ENCODE measurements at regions not wholly inside any gene's neighbourhood (a gene's known extent, or its start where the extent isn't known, plus 50 kb on each side); places are given as distances from the start of the nearest gene placed in this dataset.

DNA sequence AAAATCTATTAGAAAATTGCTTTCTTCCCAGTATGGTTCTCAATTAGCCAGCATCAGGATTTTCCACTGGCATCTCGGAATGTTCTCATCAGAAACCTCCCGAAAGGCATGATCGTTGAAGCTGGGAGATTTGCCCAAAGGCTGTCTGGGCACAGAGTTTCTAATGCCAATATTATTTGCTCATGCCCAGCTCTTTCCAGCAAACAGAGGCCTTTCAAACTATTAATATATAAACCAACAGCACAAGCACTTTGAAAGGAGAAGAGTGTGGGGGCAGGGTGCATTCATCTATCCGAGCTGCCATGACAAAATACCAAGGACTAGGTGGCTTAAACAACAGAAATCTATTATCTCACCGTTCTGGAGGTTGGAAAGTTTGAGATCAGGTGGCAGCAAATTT is 88.3 kb upstream of the MSX1 start:
- DNase-seq, result no peak

GRCh38 chr4:4770610-4771009 is 88.9 kb upstream of the MSX1 start:
- DNase-seq, result no peak

DNA sequence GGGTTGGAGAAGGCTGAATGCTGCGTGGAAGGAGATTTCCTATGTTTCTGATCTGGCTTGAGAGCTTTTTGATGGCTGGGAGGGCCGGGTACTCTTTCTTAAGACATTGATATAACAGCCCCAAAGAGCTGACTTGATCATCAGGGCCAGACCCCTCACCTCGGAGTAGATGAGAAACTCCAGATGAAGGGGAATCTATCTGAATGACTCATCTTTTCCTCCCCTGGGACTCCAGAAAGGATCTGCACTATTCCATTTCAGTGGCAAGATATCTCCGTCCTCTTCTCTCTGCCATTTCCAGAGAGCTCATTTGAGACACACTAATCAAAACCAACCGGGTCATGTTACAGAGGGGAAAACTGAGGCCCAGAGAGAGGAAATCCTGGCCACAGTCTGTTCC is 92.9 kb upstream of the MSX1 start:
- DNase-seq, result no peak

DNA sequence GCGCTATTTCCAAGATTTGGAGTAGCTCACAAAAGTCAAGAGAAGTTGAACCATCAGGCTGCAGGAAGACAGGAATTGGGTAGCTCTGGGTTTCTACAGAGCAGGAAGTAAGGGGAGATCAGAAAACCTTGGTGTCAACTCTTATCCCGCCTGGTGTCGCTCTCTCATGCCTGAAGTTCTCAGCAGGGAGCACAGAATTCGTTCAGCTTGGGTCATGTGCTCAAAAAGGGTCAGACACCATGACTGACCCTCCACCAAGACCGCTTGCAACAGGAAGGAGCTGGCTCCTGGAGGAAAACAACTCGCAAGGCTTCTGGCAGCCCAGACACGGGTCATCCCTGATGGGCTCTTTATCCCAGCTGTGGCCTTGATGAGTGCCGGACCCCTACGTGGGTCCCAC is 93.7 kb upstream of the MSX1 start:
- DNase-seq, result no peak

DNA sequence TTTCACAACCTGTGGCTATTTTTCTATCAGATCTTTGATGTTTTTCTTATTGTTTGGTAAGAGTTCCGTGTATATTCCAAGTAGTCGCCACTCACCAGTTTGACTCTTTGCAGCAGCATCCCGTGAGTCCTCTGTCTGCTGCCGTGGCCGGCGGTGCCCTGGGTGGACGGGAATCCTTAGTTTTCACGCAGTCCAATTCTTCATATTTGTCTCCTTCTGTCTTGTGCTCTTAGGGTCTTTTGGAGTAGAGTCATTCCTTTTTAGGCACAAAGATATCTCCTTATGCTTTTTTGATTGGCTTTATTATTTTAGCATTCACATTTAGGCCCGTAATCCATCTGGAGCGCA is 94.9 kb upstream of the MSX1 start:
- DNase-seq, result no peak

- DNase-seq, result no peak
Measured at GRCh38 chr4:4763822-4764557, 95.5 kb upstream of the MSX1 start.

DNA sequence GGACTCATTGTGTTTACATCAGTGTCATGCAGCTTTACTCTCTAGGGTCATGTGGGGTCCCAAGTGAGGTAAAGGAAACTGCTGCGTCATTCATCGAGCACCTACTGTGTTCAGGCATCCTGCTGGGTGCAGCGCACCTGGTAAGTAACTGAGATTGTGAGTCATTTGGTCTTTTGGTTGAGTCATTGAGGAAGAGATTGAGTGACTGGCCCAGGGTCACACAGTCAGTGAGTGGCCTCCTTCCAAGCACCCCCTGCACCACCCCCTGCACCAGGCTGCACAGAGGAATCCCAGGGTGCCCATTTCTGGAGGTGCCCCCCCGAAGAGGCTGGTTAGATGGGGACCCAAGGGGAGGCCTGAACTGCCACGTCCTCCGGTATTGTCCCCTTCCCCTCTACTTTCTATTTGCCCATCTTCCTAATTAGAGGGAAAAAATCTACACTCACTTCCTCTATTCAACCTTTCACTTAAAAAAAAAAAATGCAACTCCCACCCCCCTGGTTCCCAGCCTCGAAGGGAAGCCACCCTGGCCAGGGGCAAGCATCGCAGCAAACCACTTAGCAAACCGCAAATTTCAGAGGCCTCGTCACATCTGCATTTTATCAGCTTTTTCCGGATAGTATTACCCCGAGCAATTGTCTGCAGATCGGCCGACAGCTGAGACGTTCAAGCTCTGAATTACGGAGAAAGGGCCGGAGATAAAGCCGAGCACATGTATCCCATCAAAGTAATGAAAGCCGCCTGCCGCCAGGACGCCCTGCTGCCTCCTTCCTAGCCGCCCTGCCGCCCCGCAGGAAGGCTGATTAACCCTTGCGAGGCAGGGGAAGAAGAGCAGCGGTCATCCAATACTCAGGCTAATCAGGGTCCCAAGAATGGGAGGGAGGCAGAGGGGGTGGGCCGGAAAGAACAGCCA is 96.3 kb upstream of the MSX1 start:
- no peak for DNase-seq

DNA sequence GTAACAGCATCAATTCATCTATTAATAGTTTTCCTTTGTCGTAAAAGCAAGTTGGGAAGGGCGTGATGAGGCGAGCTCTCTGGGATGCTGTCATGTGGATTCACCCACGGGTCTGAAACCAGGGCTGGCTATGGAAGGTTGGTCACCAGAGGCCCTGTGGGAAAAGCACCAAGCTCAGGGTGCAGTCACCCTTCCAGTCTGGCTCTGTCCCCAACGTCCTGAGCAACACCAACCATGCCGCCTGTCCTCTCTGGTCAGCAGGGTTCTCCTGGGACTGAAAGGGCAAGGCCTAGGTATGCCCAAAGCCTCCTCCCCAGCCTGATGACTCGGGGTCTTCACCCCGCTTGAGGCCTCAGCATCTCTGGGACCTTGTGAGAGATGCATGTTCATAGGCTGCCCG is 97.2 kb upstream of the MSX1 start:
- DNase-seq, result no peak

GRCh38 chr4:4761128-4761982 is 98.1 kb upstream of the MSX1 start:
- no peak for DNase-seq

GRCh38 chr4:4759883-4760282 is 99.6 kb upstream of the MSX1 start:
- no peak for DNase-seq

DNA sequence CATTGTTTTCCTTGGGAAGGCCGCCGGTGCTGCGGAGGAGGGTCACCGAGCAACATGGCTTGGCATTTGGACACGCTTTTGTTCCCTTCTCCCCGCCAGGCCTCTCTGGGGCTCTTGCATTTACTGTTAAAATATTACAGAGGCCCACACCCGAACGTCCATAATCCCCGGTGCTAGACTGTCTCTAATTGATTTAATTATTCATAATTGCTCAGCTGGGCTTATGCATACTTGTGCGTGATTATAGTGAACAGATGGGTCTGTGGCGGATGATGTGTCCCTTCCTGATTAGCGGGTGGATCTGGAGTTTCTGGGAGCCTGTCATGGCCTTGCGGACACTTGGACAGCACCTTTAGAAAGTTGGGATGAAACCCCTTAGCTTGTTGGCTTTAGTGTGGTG is 100.2 kb upstream of the MSX1 start:
- no peak for DNase-seq

- DNase-seq, result no peak
Measured at GRCh38 chr4:4758681-4759080, 100.8 kb upstream of the MSX1 start.

DNA sequence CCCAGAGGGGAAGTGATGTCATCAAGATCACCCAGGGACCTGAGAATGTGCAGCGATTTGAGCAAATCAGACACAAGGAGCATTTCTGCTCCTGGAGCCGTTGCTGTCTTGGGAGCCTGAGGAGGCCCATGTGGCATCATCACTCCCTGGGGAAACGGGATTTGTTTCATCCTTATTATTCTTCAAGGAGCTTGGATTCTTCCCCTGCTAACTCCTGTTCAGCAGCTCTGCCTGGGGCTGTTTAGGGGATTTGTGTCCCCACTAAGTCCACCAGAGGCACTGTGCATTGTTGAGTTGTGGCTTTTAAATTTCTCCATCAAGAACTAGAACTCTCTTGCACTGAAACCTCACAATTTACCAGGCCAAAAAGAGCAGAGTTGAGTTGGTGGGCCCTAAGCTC is 104.2 kb upstream of the MSX1 start:
- no peak for DNase-seq

- no peak for DNase-seq
Measured at GRCh38 chr4:4754641-4755040, 104.8 kb upstream of the MSX1 start.

- no peak for DNase-seq
Measured at GRCh38 chr4:4753643-4754042, 105.8 kb upstream of the MSX1 start.

DNA sequence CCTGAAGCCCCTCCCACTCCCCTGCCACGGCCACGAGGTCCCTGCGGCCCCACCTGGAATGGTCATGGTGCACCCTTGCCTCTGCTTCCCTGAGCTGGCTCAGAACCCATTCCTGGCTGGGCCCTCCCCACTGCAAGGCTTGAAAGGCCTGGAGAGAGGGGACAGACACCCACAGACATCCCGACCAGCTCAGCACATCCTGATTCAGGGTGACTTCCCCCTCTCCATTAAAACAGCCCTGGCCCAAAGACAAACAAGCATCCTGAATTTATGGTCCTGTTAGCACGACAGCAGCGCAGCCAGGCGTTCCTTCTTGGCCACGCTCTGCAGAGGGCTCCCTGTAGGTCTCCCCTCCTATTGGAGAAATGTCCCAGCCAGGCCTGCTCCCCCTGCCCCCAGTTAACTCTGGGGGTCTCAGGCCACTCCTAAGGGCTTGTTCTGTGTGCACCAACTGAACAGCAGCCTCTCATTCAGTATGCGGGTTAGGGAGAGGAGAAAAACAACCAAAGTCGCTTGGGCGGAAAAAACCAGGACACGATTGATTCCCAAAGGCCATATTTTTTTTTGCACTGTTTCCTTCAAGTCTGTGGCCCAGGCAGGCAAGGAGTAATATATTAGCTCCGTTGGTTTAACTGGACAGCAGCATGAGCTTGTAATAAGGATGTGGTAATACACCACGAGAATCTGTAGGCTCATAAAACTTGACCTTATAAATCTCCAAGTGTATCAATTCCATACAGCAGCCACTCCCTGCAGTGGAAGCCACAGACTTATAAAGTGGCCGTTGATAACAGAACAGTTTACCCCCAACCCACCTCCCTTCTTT is 106.7 kb upstream of the MSX1 start:
- no peak for DNase-seq

- DNase-seq, result no peak
Measured at GRCh38 chr4:4752025-4752424, 107.4 kb upstream of the MSX1 start.

DNA sequence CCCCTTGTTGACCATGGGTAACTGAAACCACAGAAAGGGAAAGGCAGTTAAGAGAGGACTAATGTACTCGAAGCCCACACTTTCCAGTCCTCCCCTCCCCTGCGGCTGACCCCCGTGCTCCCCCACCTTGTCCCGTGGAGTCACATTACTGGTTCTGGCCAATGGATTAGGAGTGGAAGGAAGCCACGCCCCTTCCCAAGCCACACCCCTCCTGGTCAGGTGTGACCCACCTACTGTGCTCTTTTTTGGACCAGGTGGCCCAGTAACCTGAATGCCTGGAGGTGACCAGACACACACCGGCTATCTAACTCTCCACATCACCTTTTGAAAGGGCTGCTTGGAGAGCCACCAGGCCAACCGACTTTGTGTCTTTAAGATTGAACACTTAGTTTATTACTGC is 109.3 kb upstream of the MSX1 start:
- DNase-seq, result no peak

DNA sequence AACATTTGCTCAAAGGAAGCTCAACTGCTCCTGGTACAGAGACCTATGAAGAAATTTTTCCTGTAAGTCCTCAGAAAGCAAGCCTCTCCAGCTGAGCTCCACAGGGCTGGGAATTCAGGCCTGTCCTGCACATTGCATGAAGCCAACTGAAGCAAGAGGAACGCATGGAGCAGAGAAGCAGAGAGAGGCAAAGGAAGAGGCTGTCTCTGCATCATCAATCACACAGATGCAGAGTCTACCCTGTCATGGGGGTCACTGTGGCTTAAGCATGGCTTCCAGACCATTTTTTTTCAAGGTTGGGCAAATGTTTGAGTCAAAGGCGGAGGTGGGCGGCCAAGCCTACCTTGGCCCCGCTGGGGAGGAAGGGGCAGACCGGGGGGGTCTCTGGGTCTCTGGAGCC is 110.3 kb upstream of the MSX1 start:
- no peak for DNase-seq

GRCh38 chr4:4746444-4746843 is 113.0 kb upstream of the MSX1 start:
- DNase-seq, result no peak

- no peak for DNase-seq
Measured at GRCh38 chr4:4740071-4740470, 119.4 kb upstream of the MSX1 start.

GRCh38 chr4:4735870-4736269 is 123.6 kb upstream of the MSX1 start:
- DNase-seq, result no peak

Measured in NCI-H1092 (cell line).